Astrocyte (in vitro differentiated cells and primary cell): ENCODE measurements at regions not wholly inside any gene's neighbourhood (a gene's known extent, or its start where the extent isn't known, plus 50 kb on each side); places are given as distances from the start of the nearest gene placed in this dataset.
"Not testable (repeated sequence)": the region's sequence is repeated elsewhere in the genome, so short reads cannot be mapped to it uniquely, and the experiment has no call there.

Experiments used
- EZH2 ChIP-seq: IDR thresholded peaks from 2 replicates; pipeline ENCODE4 v1.6.1; 2012; ENCODE audit warnings: mild to moderate bottlenecking, low read length, inconsistent platforms; ENCODE audit not compliant: insufficient read depth
- TF ChIP-seq, protein P1 (sequence below): IDR thresholded peaks from 2 replicates; pipeline ENCODE4 v1.5.1; 2011; ENCODE audit warnings: low read depth, mild to moderate bottlenecking, inconsistent platforms, low read length, moderate library complexity; ENCODE audit not compliant: insufficient read depth

DNA sequence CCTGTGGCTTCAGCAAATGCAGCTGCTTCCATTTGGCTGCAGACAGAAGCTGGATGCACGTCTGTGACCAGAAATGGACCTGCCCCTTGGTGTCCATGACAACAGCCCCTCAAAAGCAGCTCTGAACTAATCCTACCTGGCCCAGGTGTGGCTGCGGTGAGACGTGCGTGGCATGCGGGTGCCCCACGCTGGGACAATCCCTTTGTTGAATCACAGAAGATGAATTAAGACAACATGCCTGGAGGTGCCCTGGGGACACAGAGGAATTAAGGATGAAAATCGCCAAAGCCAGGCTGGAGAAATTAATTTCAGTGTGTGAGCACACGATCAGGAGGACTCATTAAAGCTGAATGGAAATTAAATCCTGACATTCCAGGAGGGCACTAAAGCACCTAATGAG, 281.2 kb upstream of the SFSWAP start:
- TF ChIP-seq, protein P1, sequence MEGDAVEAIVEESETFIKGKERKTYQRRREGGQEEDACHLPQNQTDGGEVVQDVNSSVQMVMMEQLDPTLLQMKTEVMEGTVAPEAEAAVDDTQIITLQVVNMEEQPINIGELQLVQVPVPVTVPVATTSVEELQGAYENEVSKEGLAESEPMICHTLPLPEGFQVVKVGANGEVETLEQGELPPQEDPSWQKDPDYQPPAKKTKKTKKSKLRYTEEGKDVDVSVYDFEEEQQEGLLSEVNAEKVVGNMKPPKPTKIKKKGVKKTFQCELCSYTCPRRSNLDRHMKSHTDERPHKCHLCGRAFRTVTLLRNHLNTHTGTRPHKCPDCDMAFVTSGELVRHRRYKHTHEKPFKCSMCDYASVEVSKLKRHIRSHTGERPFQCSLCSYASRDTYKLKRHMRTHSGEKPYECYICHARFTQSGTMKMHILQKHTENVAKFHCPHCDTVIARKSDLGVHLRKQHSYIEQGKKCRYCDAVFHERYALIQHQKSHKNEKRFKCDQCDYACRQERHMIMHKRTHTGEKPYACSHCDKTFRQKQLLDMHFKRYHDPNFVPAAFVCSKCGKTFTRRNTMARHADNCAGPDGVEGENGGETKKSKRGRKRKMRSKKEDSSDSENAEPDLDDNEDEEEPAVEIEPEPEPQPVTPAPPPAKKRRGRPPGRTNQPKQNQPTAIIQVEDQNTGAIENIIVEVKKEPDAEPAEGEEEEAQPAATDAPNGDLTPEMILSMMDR, result not testable (repeated sequence)
- TF ChIP-seq EZH2, result not testable (repeated sequence)
